Right renal cortex interstitium (tissue), 3 donors: ENCODE measurements at regions not wholly inside any gene's neighbourhood (a gene's known extent, or its start where the extent isn't known, plus 50 kb on each side); places are given as distances from the start of the nearest gene placed in this dataset.
"Not testable (repeated sequence)": the region's sequence is repeated elsewhere in the genome, so short reads cannot be mapped to it uniquely, and the experiment has no call there.

Experiments used
- DNase-seq, 3 donors: peaks; one replicate each; pipeline ENCODE4 v3.0.0-alpha.2; 2013; ENCODE audit warnings: low read depth in 3 of 3, low spot score in 2 of 3

- not testable (repeated sequence) for DNase-seq
These were observed 196.9 kb downstream of the AVL9 start for GRCh38 chr7:32691965-32692815.

DNA sequence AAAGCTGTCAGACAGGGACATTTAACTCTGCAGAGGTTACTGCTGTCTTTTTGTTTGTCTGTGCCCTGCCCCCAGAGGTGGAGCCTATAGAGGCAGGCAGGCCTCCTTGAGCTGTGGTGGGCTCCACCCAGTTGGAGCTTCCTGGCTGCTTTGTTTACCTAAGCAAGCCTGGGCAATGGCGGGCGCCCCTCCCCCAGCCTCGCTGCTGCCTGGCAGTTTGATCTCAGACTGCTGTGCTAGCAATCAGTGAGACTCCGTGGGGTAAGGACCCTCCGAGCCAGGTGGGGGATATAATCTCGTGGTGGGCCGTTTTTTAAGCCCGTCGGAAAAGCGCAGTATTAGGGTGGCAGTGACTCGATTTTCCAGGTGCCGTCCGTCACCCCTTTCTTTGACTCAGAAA, 192.8 kb downstream of the AVL9 start:
- DNase-seq: not testable (repeated sequence)

DNA sequence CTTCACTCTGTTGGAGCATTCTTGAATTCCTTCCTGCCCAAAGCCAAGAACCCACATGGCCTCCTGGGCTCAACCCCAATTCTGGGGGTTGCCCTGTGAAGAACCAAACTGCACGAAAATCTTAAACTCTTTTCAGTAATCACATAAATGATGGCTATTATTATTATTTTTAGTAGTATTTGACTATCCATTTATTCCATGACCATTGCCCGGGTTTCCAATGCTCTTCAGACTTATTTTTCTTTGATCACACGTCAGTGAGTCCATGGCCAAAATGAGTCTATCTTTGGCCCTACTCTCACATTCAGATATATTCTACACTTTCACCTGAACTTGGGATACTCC, 185.9 kb downstream of the AVL9 start:
- no peak for DNase-seq

GRCh38 chr7:32680259-32681173, 185.2 kb downstream of the AVL9 start:
- DNase-seq: no peak

GRCh38 chr7:32679192-32679591, 183.9 kb downstream of the AVL9 start:
- no peak for DNase-seq

DNA sequence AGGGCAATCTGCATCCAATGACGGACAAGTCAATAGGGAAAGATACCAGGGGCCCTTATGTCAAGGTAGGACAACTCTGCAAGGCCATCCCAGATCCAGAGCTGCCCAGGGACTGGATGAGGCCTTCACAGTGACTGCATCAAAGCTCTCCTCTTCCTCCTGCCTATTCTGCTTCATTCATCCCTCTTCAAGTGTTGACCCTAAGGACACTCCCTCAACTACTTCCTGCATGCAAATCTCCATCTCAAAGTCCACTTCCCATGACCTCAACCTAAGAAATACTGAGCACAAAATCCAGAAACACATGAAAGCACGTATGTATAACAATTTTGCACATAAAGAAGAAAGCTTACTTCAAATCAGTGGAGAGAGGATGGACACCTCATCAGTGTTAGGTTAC, 182.3 kb downstream of the AVL9 start:
- no peak for DNase-seq

DNA sequence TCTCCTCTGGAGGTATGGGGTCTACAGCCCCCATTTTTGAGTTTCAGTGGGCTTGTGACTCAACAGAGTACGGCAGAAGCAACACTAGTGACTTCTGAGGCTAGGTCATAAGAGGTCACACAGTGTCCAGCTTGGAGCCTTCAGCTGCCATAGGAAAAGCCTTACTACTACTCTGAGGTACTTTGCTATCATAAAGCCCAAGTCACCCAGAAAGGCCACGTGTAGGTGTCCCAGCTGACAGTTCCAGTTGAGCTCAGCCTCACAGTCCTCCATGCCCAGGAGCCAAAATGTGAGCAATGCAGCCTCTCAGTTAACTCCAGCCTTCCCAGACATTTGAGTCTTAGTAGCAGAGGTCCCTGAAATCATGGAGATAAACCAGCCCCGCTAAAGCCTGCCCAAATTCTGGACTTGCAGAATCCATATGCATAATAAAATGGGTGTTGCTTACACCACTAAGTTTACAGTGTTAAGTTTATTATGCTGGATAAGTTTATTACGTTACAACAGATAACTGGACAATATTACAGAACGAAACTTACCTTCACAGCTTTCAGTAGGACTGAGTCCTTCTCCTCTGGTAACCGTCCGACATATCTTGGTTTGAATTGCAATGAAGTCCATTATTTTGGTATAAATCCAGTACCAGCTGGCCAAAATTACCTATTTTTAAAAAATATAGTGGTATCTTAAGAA, 181.1 kb downstream of the AVL9 start:
- DNase-seq: no peak

DNA sequence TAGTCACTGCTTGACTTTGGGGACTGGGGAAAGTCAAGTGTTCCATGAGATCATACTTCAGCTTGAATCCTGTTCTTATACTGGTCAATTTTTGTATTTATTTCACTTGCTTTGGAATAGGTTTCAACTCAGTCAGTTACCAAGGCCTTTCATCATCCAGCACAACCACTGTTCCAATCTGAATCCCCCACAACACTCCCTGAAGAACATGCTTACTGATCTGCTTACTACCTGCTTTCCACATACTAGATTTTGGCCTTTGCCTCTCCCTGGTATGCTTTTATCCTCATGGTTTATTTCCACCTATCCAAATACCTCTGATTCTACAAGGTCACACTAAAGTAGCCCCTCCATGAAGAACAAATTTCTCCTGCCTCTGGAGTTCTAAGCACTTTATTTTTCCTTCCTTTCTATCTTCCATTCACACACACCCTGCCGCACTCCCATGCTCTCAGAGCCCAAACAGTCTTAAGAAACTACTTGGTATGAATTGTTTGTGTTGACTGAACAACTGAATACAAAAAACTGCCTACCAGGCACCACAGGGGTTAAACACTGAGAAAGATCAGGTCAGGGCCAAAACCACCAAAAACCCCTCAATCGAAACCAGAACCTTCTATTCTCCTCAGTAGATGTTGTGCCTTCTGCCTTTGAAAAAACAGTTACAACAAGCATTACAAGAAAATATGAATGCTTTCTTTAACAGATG, 178.1 kb downstream of the AVL9 start:
- no peak for DNase-seq

DNA sequence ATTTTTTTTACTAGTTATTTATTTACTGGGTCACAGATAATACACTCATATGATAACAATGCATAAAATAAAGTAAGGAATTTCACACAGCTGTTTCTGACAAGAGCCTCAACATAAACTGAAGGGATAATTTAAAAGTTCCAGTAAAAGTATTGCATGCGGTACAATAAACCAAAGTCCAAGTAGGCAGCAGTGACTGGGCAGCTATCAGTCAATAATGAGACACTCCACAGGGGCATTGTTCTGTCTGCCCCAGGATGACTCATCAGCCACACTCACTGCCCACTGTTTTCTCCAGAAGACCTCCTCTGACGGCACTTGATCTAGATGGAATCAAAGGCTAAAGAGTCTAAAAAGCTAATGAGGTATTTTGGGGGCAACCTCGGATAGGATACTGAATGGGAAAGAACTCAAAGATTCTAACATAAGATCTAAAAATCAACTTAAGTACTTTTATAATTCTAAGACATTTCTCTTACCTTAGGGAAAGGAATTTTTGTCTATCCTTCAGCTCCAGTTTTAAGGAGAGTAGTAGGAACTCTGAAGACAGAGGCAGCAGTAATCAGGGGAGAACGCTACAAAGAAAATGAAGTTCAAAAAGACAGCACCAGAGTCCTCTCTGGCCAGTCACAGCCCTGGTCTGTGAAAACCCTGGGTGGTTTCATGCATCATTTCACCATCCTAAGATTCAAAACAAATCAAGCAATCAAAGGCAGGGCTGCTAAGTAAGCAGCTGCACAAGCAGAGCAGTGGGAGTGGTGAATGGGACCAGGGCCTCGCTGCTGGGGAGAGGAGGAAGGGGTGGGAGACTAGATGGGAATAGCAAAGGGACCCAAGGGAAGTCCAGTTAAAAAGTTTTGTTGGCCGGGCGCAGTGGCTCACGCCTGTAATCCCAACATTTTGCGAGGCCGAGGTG, 175.1 kb downstream of the AVL9 start:
- no peak for DNase-seq

DNA sequence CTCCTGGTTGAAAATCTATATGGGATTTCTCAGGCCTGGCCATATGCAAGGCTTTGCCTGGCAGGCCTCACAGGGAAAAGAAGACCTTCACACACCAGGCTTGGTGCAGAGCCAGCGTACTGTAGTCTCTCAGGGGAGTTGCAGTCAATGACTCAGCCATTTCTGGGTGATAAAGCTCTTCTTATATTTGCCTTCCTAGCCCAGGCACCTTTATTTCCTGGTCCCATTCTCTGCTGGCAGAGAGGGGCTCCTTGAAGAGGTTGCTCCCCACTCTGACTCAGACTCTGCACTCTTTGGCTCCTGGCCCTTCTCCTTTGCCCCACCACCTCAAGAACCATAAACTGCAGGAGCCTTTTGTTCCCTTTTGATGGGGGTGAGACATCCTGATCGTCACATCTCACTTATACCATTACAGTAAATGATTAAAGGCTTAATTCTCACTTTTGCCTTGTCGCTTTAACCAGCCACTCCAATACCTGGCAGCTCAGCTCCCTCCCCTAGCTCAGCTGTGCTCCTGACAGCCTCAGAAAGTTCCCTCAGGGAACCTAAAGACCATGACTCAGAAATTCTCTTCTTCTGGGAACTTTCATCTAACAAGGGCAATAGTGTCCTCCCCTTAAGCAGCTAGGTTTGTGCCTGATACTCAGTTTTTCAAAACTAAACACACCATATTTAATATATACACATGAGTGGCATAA, 174.0 kb downstream of the AVL9 start:
- not testable (repeated sequence) for DNase-seq

DNA sequence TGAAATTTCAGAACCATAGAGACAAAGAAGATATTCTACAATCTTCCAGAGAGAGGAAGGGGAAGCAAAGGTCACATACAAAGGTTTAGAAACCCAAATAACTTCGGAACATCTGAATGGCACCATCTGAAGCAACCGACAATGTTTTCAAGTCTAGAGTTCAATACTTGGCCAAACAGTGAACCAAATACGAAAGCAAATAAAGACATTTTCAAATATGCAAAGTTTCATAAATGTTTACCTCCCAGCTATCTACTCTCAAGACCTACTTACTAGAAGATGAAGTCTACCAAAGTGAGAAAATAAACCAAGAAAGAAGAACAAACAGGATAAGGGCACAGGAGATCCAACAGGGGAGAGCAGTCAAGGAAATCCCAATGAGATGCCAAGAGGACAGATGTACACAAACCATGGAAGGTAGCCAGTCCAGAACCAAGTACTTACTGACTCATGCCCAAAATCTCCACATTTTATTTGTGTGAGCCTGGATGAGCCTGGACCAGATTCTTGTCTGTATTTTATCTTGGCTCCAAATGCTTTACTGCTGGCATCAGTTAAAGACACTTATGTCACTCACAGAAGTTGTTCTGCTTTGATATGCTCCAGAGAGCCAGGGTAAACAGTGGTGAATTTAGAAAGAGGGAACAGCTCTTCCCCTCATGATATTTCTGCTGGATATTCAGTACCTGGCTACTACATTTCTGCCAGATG, 173.3 kb downstream of the AVL9 start:
- DNase-seq: not testable (repeated sequence)

DNA sequence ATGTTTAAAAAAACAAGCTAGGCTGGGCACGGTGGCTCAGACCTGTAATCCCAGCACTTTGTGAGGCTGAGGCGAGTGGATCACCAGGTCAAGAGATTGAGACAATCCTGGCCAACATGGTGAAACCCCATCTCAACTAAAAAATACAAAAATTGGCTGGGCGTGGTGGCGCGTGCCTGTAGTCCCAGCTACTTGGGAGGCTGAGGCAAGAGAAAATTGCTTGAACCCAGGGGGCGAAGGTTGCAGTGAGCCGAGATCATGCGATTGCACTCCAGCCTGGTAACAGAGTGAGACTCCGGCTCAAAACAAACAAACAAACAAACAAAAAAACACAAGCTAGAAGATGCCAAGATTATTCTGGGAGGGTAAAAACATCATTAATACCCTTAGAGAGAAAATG, 172.3 kb downstream of the AVL9 start:
- DNase-seq: not testable (repeated sequence)

GRCh38 chr7:32663805-32664211, 168.5 kb downstream of the AVL9 start:
- DNase-seq: not testable (repeated sequence)

DNA sequence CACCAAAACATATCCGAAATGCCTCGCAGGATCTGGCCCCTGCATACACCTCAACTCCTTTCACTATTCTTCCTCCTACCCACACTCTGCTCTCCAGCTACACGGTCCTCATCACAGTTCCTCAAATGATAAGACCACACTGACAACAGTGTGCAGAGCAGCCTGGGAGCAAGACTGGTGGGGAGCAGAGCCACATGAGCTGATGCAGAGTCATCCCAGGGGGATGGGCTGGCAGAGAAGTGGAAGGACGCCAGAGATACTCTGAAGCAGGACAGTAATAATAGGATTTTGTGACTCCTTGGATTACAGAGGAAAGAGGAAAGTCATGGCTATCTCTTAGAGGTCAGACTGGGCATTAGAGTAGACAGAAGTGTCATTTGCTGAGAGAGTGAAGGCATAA, 167.2 kb downstream of the AVL9 start:
- DNase-seq: not testable (repeated sequence)

GRCh38 chr7:32661929-32662328, 166.6 kb downstream of the AVL9 start:
- DNase-seq: no peak

- DNase-seq: no peak
These were observed 166.2 kb downstream of the AVL9 start for GRCh38 chr7:32661501-32661900.

DNA sequence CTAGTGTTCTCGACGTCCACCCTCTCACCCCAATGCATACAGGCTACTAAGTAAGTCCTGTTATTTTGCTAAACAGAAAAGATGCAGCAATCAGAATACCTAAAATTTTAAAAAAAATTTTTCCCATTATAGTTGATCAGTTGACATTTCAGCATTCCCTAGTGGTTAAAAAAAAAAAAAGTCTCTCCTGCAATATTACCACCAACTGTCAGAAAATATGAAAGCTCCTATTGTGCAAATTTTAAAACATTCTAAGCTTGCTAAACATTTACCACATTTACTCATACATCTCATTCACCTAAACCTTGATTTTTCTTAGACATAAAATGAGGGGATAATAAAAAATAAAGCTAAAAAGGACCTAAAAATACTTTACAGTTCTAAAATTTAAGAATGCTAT, 165.6 kb downstream of the AVL9 start:
- no peak for DNase-seq

DNA sequence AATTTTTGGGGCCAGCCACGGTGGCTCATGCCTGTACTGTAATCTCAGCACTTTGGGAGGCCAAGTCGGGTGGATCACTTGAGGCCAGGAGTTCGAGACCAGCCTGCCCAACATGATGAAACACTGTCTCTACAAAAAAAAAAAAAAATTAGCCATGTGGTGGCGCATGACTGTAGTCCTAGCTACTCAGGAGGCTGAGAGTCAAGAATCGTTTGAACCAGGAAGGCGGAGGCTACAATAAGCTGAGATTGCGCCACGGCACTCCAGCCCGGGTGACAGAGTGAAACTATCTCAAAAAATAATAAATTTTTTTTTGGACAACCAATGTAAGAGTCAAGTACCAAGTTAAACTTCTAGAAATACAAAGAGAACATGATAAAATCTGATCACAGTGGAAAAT, 164.6 kb downstream of the AVL9 start:
- no peak for DNase-seq
